K562 (cell line): ENCODE measurements at regions not wholly inside any gene's neighbourhood (a gene's known extent, or its start where the extent isn't known, plus 50 kb on each side); places are given as distances from the start of the nearest gene placed in this dataset.

Experiments
- ATAC-seq: fragments of 200-7000 bp; cut with Tn5 transposase; 3 replicates; pipeline ENCODE4 v1.9.1; 2020; ENCODE audit warnings: moderate library complexity
- BruUV-seq: library from RNA; stranded (reverse); fragments of 400-500 nt; replicated peaks from 2 replicates; lab custom pipeline; 2021; lab: Mats Ljungman, UMichigan
- CTCF ChIA-PET: fragments of 300-600 bp; formaldehyde crosslinking; extraction: SDS; loops from one replicate; lab custom pipeline; 2021; ENCODE audit warnings: low intra/inter-chr PET ratio; lab: Yijun Ruan, JAX
- POLR2A ChIA-PET: fragments of 300-600, 350-650 bp; sonication (Branson Sonifier 250); formaldehyde crosslinking; extraction: SDS; loops from one replicate; lab custom pipeline; 2021; ENCODE audit warnings: antibody characterized with exemption, inconsistent platforms; lab: Yijun Ruan, JAX
- DNase-seq, 4 experiments: peaks; one replicate each; pipeline versions ENCODE4 v3.0.0 to v3.0.0-alpha.2; 2011 to 2018; ENCODE audit warnings: low spot score in 3 of 4, mixed read lengths in 3 of 4; ENCODE audit errors: extremely low read depth in 1 of 4
- FAIRE-seq: peaks from 2 replicates; lab custom pipeline; 2011; peaks lifted over from hg19 to GRCh38; lab: Jason Lieb, UNC
- H2AFZ ChIP-seq: 2 replicates; pipeline ENCODE4 v1.6.0; 2011; ENCODE audit warnings: low read depth, low read length, control low read depth, inconsistent platforms
- H3K27ac ChIP-seq: fragments of 200-600 bp; 3 replicates; pipeline ENCODE4 v1.8.0; 2011; ENCODE audit warnings: low read depth, mild to moderate bottlenecking, control low read depth, inconsistent platforms, low read length, moderate library complexity, mixed read lengths; ENCODE audit errors: extremely low read depth
- H3K27me3 ChIP-seq, 2 experiments: fragments of 300-600 bp in 1 of 2; 2 replicates in 1 of 2; 3 replicates in 1 of 2; pipeline versions ENCODE4 v1.6.0 to v1.8.0; 2011; ENCODE audit warnings: inconsistent platforms in 2 of 2, low read length in 2 of 2, mild to moderate bottlenecking in 1 of 2, mixed read lengths in 1 of 2, moderate library complexity in 1 of 2; ENCODE audit not compliant: control insufficient read depth in 2 of 2, insufficient read depth in 2 of 2
- H3K36me3 ChIP-seq: fragments of 300-600 bp; 3 replicates; pipeline ENCODE4 v1.8.0; 2011; ENCODE audit warnings: mild to moderate bottlenecking, low read length, inconsistent platforms; ENCODE audit not compliant: control insufficient read depth, insufficient read depth
- H3K4me1 ChIP-seq, 2 experiments: fragments of 200-600 bp in 1 of 2; replicated peaks in 1 of 2; 2 replicates in 1 of 2; 3 replicates in 1 of 2; pipeline versions ENCODE4 v1.5.1 to v1.8.0; 2011; ENCODE audit warnings: inconsistent platforms in 2 of 2, low read length in 2 of 2, mild to moderate bottlenecking in 1 of 2, mixed read lengths in 1 of 2, moderate library complexity in 1 of 2; ENCODE audit not compliant: control insufficient read depth in 2 of 2, insufficient read depth in 2 of 2
- H3K4me2 ChIP-seq: 2 replicates; pipeline ENCODE4 v1.6.1; 2011; ENCODE audit warnings: low read length, control low read depth, inconsistent platforms, mixed read lengths; ENCODE audit not compliant: insufficient read depth
- H3K4me3 ChIP-seq: fragments of 200-600 bp; sonication (generic), shearing (Covaris generic); 2 replicates; pipeline ENCODE4 v1.5.1; 2016; ENCODE audit warnings: control low read depth, inconsistent platforms
- H3K79me2 ChIP-seq: fragments of 200-600 bp; 3 replicates; pipeline ENCODE4 v1.8.0; 2011; ENCODE audit warnings: low read length, inconsistent platforms; ENCODE audit not compliant: control insufficient read depth, insufficient read depth
- H3K9ac ChIP-seq, 2 experiments: 2 replicates each; pipeline versions ENCODE4 v1.6.0 to v1.6.1; 2011; ENCODE audit warnings: low read depth in 2 of 2, low read length in 2 of 2, control low read depth in 1 of 2, inconsistent platforms in 1 of 2, mild to moderate bottlenecking in 1 of 2, mixed read lengths in 1 of 2; ENCODE audit not compliant: insufficient read depth in 1 of 2
- H3K9me1 ChIP-seq: one replicate; pipeline ENCODE4 v1.6.0; 2011; ENCODE audit warnings: inconsistent platforms, mild to moderate bottlenecking, low read length, moderate library complexity; ENCODE audit not compliant: control insufficient read depth, insufficient read depth
- H3K9me3 ChIP-seq: replicated peaks from 2 replicates; pipeline ENCODE4 v1.5.1; 2011; ENCODE audit warnings: low read depth, low read length, inconsistent platforms; ENCODE audit not compliant: control insufficient read depth, insufficient read depth
- H4K20me1 ChIP-seq: replicated peaks from 2 replicates; pipeline ENCODE4 v1.6.1; 2011; ENCODE audit warnings: low read length, inconsistent platforms, mixed read lengths; ENCODE audit not compliant: control insufficient read depth, insufficient read depth
- AFF4 ChIP-seq: sonication (generic); formaldehyde crosslinking; IDR thresholded peaks from 2 replicates; pipeline ENCODE4 v1.8.0; 2023; ENCODE audit warnings: mild to moderate bottlenecking, missing genetic modification reagents
- CTCF ChIP-seq, 3 experiments: IDR thresholded peaks in 2 of 3; conservative IDR thresholded peaks in 1 of 3; 2 replicates each; pipeline ENCODE4 v1.5.1; 2011 to 2012; ENCODE audit warnings: low read length in 3 of 3, mild to moderate bottlenecking in 3 of 3, control low read depth in 2 of 3, improper control_type of control experiment in 1 of 3, inconsistent platforms in 1 of 3, low read depth in 1 of 3, mixed read lengths in 1 of 3, moderate library complexity in 1 of 3; ENCODE audit not compliant: insufficient read depth in 2 of 3
- HDGF ChIP-seq: fragments of 450-650 bp; IDR thresholded peaks from 2 replicates; pipeline ENCODE4 v1.6.1; 2016
- MBD2 ChIP-seq: sonication (generic); IDR thresholded peaks from 2 replicates; pipeline ENCODE4 v1.6.1; 2016; ENCODE audit warnings: low read depth, borderline replicate concordance
- ZBTB8A ChIP-seq: fragments of 450-650 bp; IDR thresholded peaks from 2 replicates; pipeline ENCODE4 v1.6.1; 2018; ENCODE audit warnings: mild to moderate bottlenecking, moderate library complexity; ENCODE audit not compliant: partially characterized antibody
- ZNF444 ChIP-seq: fragments of 250-450 bp; sonication (Bioruptor Pico); IDR thresholded peaks from 2 replicates; pipeline ENCODE4 v1.4.0; 2020; ENCODE audit warnings: mild to moderate bottlenecking, moderate library complexity
- ZNF551 ChIP-seq: fragments of 250-450 bp; sonication (Bioruptor Pico); IDR thresholded peaks from 2 replicates; pipeline ENCODE4 v1.5.0; 2021; ENCODE audit warnings: mild to moderate bottlenecking, moderate library complexity
- ZNF589 ChIP-seq: fragments of 200-800 bp; sonication (Bioruptor generic); IDR thresholded peaks from 2 replicates; pipeline ENCODE4 v1.6.1; 2016; ENCODE audit warnings: low read depth, missing genetic modification characterization, missing compliant biosample characterization
- ZNF76 ChIP-seq: fragments of 250-450 bp; sonication (Bioruptor Pico); IDR thresholded peaks from 2 replicates; pipeline ENCODE4 v1.4.0; 2020; ENCODE audit warnings: mild to moderate bottlenecking, moderate library complexity, borderline replicate concordance
- WGBS: fragments of 100-300 bp; shearing (Covaris generic); methylation state at CpG from one replicate; pipeline ENCODE4 v1.1.6; 2016; ENCODE audit warnings: low coverage, mixed read lengths; ENCODE audit not compliant: insufficient coverage; ENCODE audit errors: missing lambda C conversion rate; 5-methylcytosine and 5-hydroxymethylcytosine counted together
- in situ Hi-C: fragments of 300-500 bp; cut with MboI; formaldehyde crosslinking; loops from 4 replicates; pipeline ENCODE4 v1.15.0; 2018; ENCODE audit warnings: inconsistent platforms, mixed read lengths
- intact Hi-C: fragments of 100-400 bp; cut with micrococcal nuclease; formaldehyde crosslinking; loops from 2 replicates; pipeline ENCODE4 v1.14.2; 2022

GRCh38 chr6:165931675-165932074, 236.0 kb downstream of the TBXT start:
- POLR2A ChIA-PET: no interaction called here
- intact Hi-C loops: no loop called here
- no peaks in the 10 kb centered on the region for H3K9me1 ChIP-seq
- peaks cover 0 to 16% of the 10 kb centered on the region in 2 experiments; a peak in 2 of 5 replicates for H3K27me3 ChIP-seq
- ATAC-seq: peak; percentile 64
- no peak overlapping the region for H3K4me3 ChIP-seq
- TF ChIP-seq CTCF (IDR thresholded peaks at IDR 0.05 in 2 of 3, conservative IDR thresholded peaks at IDR 0.05 in 1 of 3; ENCODE audit: insufficient read depth in 2 of 3, low read depth in 1 of 3, low read length in 3 of 3) (0 out of 6 replicates have a peak, but pooled peaks of 2 of the 3 experiments have one; percentile 10 to 13), ZBTB8A (no peak)
- TF ChIP-seq, all 486 proteins: peak for 1
- Histone ChIP-seq H3K4me1 (no peaks in the 10 kb centered on the region), H3K27ac (no peak overlapping the region), H3K9ac (no peak overlapping the region), H3K9me3 (no peaks in the 10 kb centered on the region), H3K36me3 (no peaks in the 10 kb centered on the region), H2AFZ (no peak overlapping the region), H4K20me1 (no peaks in the 10 kb centered on the region), H3K4me2 (no peak overlapping the region), H3K79me2 (no peaks in the 10 kb centered on the region)
- in situ Hi-C loops: no loop called here
- no peak for FAIRE-seq
- BruUV-seq: no TSS peak
- CTCF ChIA-PET: no interaction called here
- 1% methylated on average over 9 of the region's 9 CpGs for WGBS
- DNase-seq: no peak

- in situ Hi-C loops (no loop called here), intact Hi-C loops (no loop called here)
- Histone ChIP-seq H3K4me1 (no peaks in the 10 kb centered on the region), H3K4me3 (no peak overlapping the region), H3K4me2 (no peak overlapping the region), H3K27ac (no peak overlapping the region), H3K27me3 (peaks cover 0 to 16% of the 10 kb centered on the region in 2 experiments; a peak in 2 of 5 replicates), H3K9me1 (no peaks in the 10 kb centered on the region), H2AFZ (no peak overlapping the region), H3K9me3 (no peaks in the 10 kb centered on the region), H3K79me2 (no peaks in the 10 kb centered on the region), H3K9ac (no peak overlapping the region), H3K36me3 (no peaks in the 10 kb centered on the region), H4K20me1 (no peaks in the 10 kb centered on the region)
- POLR2A ChIA-PET: no interaction called here
- DNase-seq (no peak), ATAC-seq (no peak), FAIRE-seq (no peak)
- CTCF ChIA-PET: no interaction called here
- BruUV-seq: no TSS peak
- 3% methylated on average over 18 of the region's 18 CpGs for WGBS
- TF ChIP-seq ZNF444 (CRISPR knock-in tag) (no peak), HDGF (no peak), ZNF76 (CRISPR knock-in tag) (no peak), MBD2 (no peak), AFF4 (CRISPR knock-in tag) (no peak), ZNF551 (CRISPR knock-in tag) (no peak), ZNF589 (CRISPR knock-in tag) (no peak)
Observed at GRCh38 chr6:165930668-165931214, 236.9 kb downstream of the TBXT start.
